Trophoblast cell (in vitro differentiated cells and primary cell): ENCODE measurements at regions not wholly inside any gene's neighbourhood (a gene's known extent, or its start where the extent isn't known, plus 50 kb on each side); places are given as distances from the start of the nearest gene placed in this dataset.
A peak's percentile ranks its signal among the peaks of the same experiment; 100 is the strongest.

Source experiments
- DNase-seq, 2 donors: peaks; one replicate each; pipeline ENCODE4 v3.0.0-alpha.2; 2016
- H2AFZ ChIP-seq: 2 replicates; pipeline ENCODE4 v1.6.1; 2013; ENCODE audit warnings: low read length, moderate library complexity, mild to moderate bottlenecking; ENCODE audit not compliant: insufficient read depth, poor library complexity
- H2AK5ac ChIP-seq: 2 replicates; pipeline ENCODE4 v1.6.1; 2013; ENCODE audit warnings: mild to moderate bottlenecking, low read length
- H2BK120ac ChIP-seq: 2 replicates; pipeline ENCODE4 v1.6.1; 2013; ENCODE audit warnings: low read length, mild to moderate bottlenecking, moderate library complexity; ENCODE audit not compliant: insufficient read depth, poor library complexity
- H2BK12ac ChIP-seq: 2 replicates; pipeline ENCODE4 v1.6.1; 2013; ENCODE audit warnings: mild to moderate bottlenecking, low read length, moderate library complexity
- H2BK5ac ChIP-seq: 2 replicates; pipeline ENCODE4 v1.6.1; 2013; ENCODE audit warnings: low read length, low read depth, moderate library complexity, mild to moderate bottlenecking; ENCODE audit not compliant: poor library complexity
- H3K14ac ChIP-seq: 2 replicates; pipeline ENCODE4 v1.6.1; 2013; ENCODE audit warnings: mild to moderate bottlenecking, low read length
- H3K18ac ChIP-seq: 2 replicates; pipeline ENCODE4 v1.6.1; 2013; ENCODE audit warnings: mild to moderate bottlenecking, low read length
- H3K23ac ChIP-seq: 2 replicates; pipeline ENCODE4 v1.6.1; 2013; ENCODE audit warnings: low read length
- H3K27ac ChIP-seq: 2 replicates; pipeline ENCODE4 v1.5.1; 2013; ENCODE audit warnings: low read depth, mild to moderate bottlenecking, inconsistent platforms, low read length, moderate library complexity
- H3K27me3 ChIP-seq: 2 replicates; pipeline ENCODE4 v1.6.1; 2013; ENCODE audit warnings: inconsistent platforms, mild to moderate bottlenecking, low read length, moderate library complexity; ENCODE audit not compliant: insufficient read depth
- H3K36me3 ChIP-seq, 2 experiments: 1 replicate in 1 of 2; 2 replicates in 1 of 2; pipeline ENCODE4 v1.6.1; 2013; ENCODE audit warnings: low read length in 2 of 2, mild to moderate bottlenecking in 2 of 2, moderate library complexity in 1 of 2; ENCODE audit not compliant: insufficient read depth in 2 of 2, control insufficient read depth in 1 of 2
- H3K4ac ChIP-seq: 2 replicates; pipeline ENCODE4 v1.6.1; 2013; ENCODE audit warnings: low read depth, mild to moderate bottlenecking, low read length, moderate library complexity
- H3K4me1 ChIP-seq, 2 experiments: 1 replicate in 1 of 2; 2 replicates in 1 of 2; pipeline ENCODE4 v1.6.1; 2013; ENCODE audit warnings: low read length in 2 of 2, mild to moderate bottlenecking in 2 of 2, moderate library complexity in 1 of 2; ENCODE audit not compliant: insufficient read depth in 2 of 2, control insufficient read depth in 1 of 2
- H3K4me2 ChIP-seq: 2 replicates; pipeline ENCODE4 v1.6.1; 2013; ENCODE audit warnings: inconsistent platforms, mild to moderate bottlenecking, low read length, moderate library complexity
- H3K4me3 ChIP-seq: 2 replicates; pipeline ENCODE4 v1.5.1; 2013; ENCODE audit warnings: mild to moderate bottlenecking, low read depth, low read length, inconsistent platforms
- H3K79me1 ChIP-seq: one replicate; pipeline ENCODE4 v1.6.1; 2013; ENCODE audit warnings: low read length
- H3K79me2 ChIP-seq: 2 replicates; pipeline ENCODE4 v1.6.1; 2013; ENCODE audit warnings: low read length, mild to moderate bottlenecking; ENCODE audit not compliant: control insufficient read depth, insufficient read depth, poor library complexity
- H3K9ac ChIP-seq: 2 replicates; pipeline ENCODE4 v1.6.1; 2013; ENCODE audit warnings: mild to moderate bottlenecking, low read length
- H3K9me3 ChIP-seq: 2 replicates; pipeline ENCODE4 v1.6.1; 2013; ENCODE audit warnings: low read depth, mild to moderate bottlenecking, control low read depth, inconsistent platforms, low read length; ENCODE audit not compliant: insufficient read depth
- H4K12ac ChIP-seq: 2 replicates; pipeline ENCODE4 v1.6.1; 2013; ENCODE audit warnings: low read depth, mild to moderate bottlenecking, low read length, moderate library complexity
- H4K8ac ChIP-seq: 2 replicates; pipeline ENCODE4 v1.6.1; 2013; ENCODE audit warnings: low read depth, mild to moderate bottlenecking, low read length, moderate library complexity
- H4K91ac ChIP-seq: one replicate; pipeline ENCODE4 v1.6.1; 2013; ENCODE audit warnings: low read depth, mild to moderate bottlenecking, low read length, moderate library complexity
- WGBS: extraction: QIAGEN DNeasy Blood & Tissue Kit; methylation state at CpG from one replicate; pipeline ENCODE4 v1.1.7; 2013; ENCODE audit warnings: missing lambda C conversion rate; ENCODE audit not compliant: insufficient read length, insufficient coverage; ENCODE audit errors: extremely low coverage; 5-methylcytosine and 5-hydroxymethylcytosine counted together

DNA sequence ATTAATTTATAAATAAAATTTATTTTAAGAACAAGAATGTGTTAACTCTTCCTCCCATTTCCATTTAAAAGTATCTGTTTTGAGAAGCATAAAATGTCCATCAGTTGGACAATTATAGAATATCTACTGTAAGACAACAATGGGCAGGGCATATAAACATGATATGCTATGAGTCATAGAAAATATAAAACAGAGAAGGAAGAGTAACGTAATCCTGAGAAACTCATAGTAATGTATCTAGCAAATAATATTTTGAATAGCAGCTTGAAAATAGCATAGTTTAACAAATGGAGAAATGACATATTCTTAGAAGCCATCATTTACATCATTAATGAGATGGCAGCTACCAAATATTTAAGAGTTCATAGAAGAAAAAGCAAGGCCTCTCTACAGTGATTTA lies 820.3 kb upstream of the PCDH10 start:
- H3K79me2 ChIP-seq = no peaks in the 10 kb centered on the region
- no peak overlapping the region for H3K4me3 ChIP-seq
- WGBS = no CpG with 5 or more reads among the region's 1 CpG
- no peaks in the 10 kb centered on the region for H3K27me3 ChIP-seq
- H2BK5ac ChIP-seq = no peak overlapping the region
- H2AK5ac ChIP-seq = no peak overlapping the region
- H3K9me3 ChIP-seq = no peaks in the 10 kb centered on the region
- H3K18ac ChIP-seq = no peak overlapping the region
- H3K4ac ChIP-seq = no peak overlapping the region
- H4K12ac ChIP-seq = no peak overlapping the region
- no peak overlapping the region for H3K9ac ChIP-seq
- H3K4me1 ChIP-seq = no peaks in the 10 kb centered on the region
- DNase-seq = no peak
- H3K23ac ChIP-seq = no peak overlapping the region
- H3K79me1 ChIP-seq = no peaks in the 10 kb centered on the region
- no peak overlapping the region for H3K14ac ChIP-seq
- H4K8ac ChIP-seq = no peak overlapping the region
- H3K27ac ChIP-seq = no peak overlapping the region
- H2BK120ac ChIP-seq = no peak overlapping the region
- no peak overlapping the region for H2AFZ ChIP-seq
- H2BK12ac ChIP-seq = no peak overlapping the region
- H4K91ac ChIP-seq = no peak overlapping the region
- H3K4me2 ChIP-seq = no peak overlapping the region
- H3K36me3 ChIP-seq = no peaks in the 10 kb centered on the region

DNA sequence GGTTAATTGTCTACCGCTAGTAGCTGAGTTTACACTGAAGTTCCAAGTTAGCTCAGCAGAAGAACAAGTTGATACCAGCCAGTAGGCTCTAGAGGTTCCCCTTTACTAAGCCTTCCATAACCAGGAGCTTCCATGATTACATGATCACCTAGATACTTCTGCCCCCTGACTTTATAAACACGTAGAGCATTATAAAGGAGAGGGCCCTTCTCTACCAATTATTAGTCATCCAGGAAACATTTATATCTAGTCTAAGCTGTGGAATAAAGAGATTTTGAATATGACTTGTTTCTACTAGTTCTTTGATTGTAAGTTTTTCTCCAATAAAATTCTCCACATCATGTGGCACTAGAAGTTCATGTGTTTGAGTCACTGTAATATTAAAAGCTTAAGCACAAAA lies 818.1 kb upstream of the PCDH10 start:
- Histone ChIP-seq H2BK12ac (no peak overlapping the region), H2BK120ac (no peak overlapping the region), H3K4me3 (no peak overlapping the region), H2AK5ac (no peak overlapping the region), H2BK5ac (no peak overlapping the region), H3K79me2 (no peaks in the 10 kb centered on the region), H4K12ac (no peak overlapping the region), H2AFZ (no peak overlapping the region), H3K4me2 (no peak overlapping the region), H3K27ac (no peak overlapping the region), H3K36me3 (no peaks in the 10 kb centered on the region), H3K18ac (no peak overlapping the region), H3K4ac (no peak overlapping the region), H3K23ac (no peak overlapping the region), H3K79me1 (no peaks in the 10 kb centered on the region), H3K27me3 (no peaks in the 10 kb centered on the region), H3K14ac (no peak overlapping the region), H3K9ac (no peak overlapping the region), H4K91ac (no peak overlapping the region), H3K9me3 (no peaks in the 10 kb centered on the region), H3K4me1 (no peaks in the 10 kb centered on the region), H4K8ac (no peak overlapping the region)
- WGBS = no CpG with 5 or more reads among the region's 2 CpGs
- DNase-seq = no peak

DNA sequence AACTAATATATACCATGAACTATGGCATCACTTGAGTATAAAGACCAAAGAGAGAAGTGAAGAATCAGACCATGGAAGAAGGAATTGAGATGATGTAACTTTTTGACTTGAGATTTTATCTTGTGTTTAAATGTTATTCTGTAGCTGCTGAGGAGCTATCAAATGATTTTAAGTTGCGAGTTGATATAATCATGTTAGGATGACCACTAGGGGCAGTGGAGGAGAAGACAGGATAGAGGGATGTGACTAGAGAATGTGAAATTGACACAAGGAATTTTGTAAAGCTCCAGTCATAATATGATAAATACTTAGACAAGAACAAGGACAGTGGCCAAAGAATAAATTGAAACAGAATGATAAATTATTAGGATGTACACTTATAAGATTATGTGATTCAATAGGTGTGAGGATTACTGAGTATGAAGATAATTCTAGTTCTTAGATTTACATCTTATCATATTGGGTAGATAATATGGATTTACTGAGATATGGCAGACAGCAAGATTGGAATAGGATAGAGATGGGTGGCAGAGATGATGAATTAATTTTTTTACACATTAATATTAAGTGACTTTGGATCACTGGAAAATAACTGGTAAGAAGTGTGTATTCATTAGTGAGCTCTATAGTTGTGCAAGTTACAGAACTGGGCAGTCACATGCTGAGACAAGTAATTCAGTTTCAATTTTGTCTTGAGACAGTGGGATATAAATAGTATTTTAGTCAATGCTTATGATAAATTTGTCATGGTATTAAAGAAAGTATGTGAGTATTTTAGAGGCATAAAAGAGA lies 816.0 kb upstream of the PCDH10 start:
- Histone ChIP-seq H3K79me1 (no peaks in the 10 kb centered on the region), H2BK120ac (no peak overlapping the region), H2AK5ac (no peak overlapping the region), H2AFZ (no peak overlapping the region), H3K18ac (no peak overlapping the region), H3K9ac (no peak overlapping the region), H3K9me3 (no peaks in the 10 kb centered on the region), H3K4ac (no peak overlapping the region), H2BK5ac (no peak overlapping the region), H4K12ac (no peak overlapping the region), H3K79me2 (no peaks in the 10 kb centered on the region), H3K23ac (no peak overlapping the region), H3K14ac (no peak overlapping the region), H2BK12ac (no peak overlapping the region), H3K4me2 (no peak overlapping the region), H3K4me3 (no peak overlapping the region), H3K27ac (no peak overlapping the region), H3K4me1 (no peaks in the 10 kb centered on the region), H4K91ac (no peak overlapping the region), H3K36me3 (no peaks in the 10 kb centered on the region), H3K27me3 (no peaks in the 10 kb centered on the region), H4K8ac (no peak overlapping the region)
- WGBS = no CpG with 5 or more reads among the region's 1 CpG
- DNase-seq = peak in 1 of 2 donors; percentile 40

DNA sequence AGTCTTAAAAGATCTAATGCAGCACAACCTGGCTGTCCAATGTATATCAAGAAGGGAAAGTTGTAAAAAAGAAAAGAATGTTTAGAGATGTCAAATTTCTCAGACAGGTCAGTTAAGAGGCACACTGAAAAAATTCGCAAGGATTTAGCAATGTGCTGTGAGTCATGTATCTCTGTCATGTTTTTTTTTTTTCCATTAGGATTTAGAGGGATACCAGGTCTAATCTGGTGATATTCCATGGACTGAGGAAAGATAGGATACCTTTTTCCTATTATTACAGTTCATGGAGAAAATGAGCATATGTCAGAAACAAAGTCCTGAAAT lies 815.4 kb upstream of the PCDH10 start:
- H3K18ac ChIP-seq = no peak overlapping the region
- H3K4ac ChIP-seq = no peak overlapping the region
- no peak overlapping the region for H3K23ac ChIP-seq
- H2BK120ac ChIP-seq = no peak overlapping the region
- peak in 1 of 2 donors; percentile 13 for DNase-seq
- no peaks in the 10 kb centered on the region for H3K4me1 ChIP-seq
- H3K27me3 ChIP-seq = no peaks in the 10 kb centered on the region
- H3K4me3 ChIP-seq = no peak overlapping the region
- no peaks in the 10 kb centered on the region for H3K36me3 ChIP-seq
- H3K9me3 ChIP-seq = no peaks in the 10 kb centered on the region
- H4K8ac ChIP-seq = no peak overlapping the region
- H3K79me2 ChIP-seq = no peaks in the 10 kb centered on the region
- H3K9ac ChIP-seq = no peak overlapping the region
- H2BK12ac ChIP-seq = no peak overlapping the region
- H2BK5ac ChIP-seq = no peak overlapping the region
- no peak overlapping the region for H3K14ac ChIP-seq
- no peaks in the 10 kb centered on the region for H3K79me1 ChIP-seq
- no peak overlapping the region for H2AK5ac ChIP-seq
- no peak overlapping the region for H4K91ac ChIP-seq
- H4K12ac ChIP-seq = no peak overlapping the region
- no peak overlapping the region for H3K4me2 ChIP-seq
- no peak overlapping the region for H2AFZ ChIP-seq
- H3K27ac ChIP-seq = no peak overlapping the region
- no CpG with 5 or more reads among the region's 1 CpG for WGBS
